SK-N-MC (cell line): ENCODE measurements at regions not wholly inside any gene's neighbourhood (a gene's known extent, or its start where the extent isn't known, plus 50 kb on each side); places are given as distances from the start of the nearest gene placed in this dataset.

Experiments used
- EZH2 ChIP-seq: fragments of 200-600 bp; sonication (generic); IDR thresholded peaks from one replicate; pipeline ENCODE4 v1.6.1; 2017; ENCODE audit warnings: antibody characterized with exemption
- FOXP2 ChIP-seq: optimal IDR thresholded peaks from 2 replicates; pipeline ENCODE3; 2011; ENCODE audit warnings: mild to moderate bottlenecking, moderate library complexity; ENCODE audit not compliant: insufficient read depth; ENCODE audit errors: extremely low read length, control extremely low read depth
- POLR2AphosphoS5 ChIP-seq: IDR thresholded peaks from 2 replicates; pipeline ENCODE4 v1.6.1; 2012; ENCODE audit warnings: mild to moderate bottlenecking, low read depth, low read length, borderline replicate concordance

- TF ChIP-seq EZH2, result no peak
- no peak for TF ChIP-seq POLR2AphosphoS5
- TF ChIP-seq FOXP2, result no peak
Observed at GRCh38 chr20:60680554-60680953, 571.5 kb upstream of the CDH4 start.
